Left lung (tissue), 4 donors: ENCODE measurements at regions not wholly inside any gene's neighbourhood (a gene's known extent, or its start where the extent isn't known, plus 50 kb on each side); places are given as distances from the start of the nearest gene placed in this dataset.

Source experiments
- ATAC-seq: fragments of 200-7000 bp; cut with Tn5 transposase; one replicate; pipeline ENCODE4 v1.9.1; 2020; ENCODE audit warnings: moderate library complexity
- DNase-seq, 4 donors: peaks; one replicate each; pipeline ENCODE4 v3.0.0-alpha.2; 2013 to 2020
- H3K27ac ChIP-seq, 2 donors: fragments of 200-600 bp; sonication (generic) in 1 of 2; one replicate each; pipeline versions ENCODE4 v1.5.0 to v1.8.0; 2020 to 2021
- H3K27me3 ChIP-seq, 2 donors: fragments of 200-600 bp; sonication (generic) in 1 of 2; one replicate each; pipeline versions ENCODE4 v1.5.0 to v1.8.0; 2020 to 2021
- H3K36me3 ChIP-seq, 2 donors: fragments of 200-600 bp; sonication (generic) in 1 of 2; one replicate each; pipeline versions ENCODE4 v1.5.0 to v1.8.0; 2020 to 2021
- H3K4me1 ChIP-seq, 2 donors: fragments of 200-600 bp; one replicate each; pipeline ENCODE4 v1.8.0; 2021
- H3K4me3 ChIP-seq, 2 donors: fragments of 200-600 bp; sonication (generic) in 1 of 2; one replicate each; pipeline versions ENCODE4 v1.5.0 to v1.8.0; 2020 to 2021; ENCODE audit warnings: mild to moderate bottlenecking in 1 of 2
- H3K9me3 ChIP-seq, 2 donors: fragments of 200-600 bp; sonication (generic) in 1 of 2; one replicate each; pipeline versions ENCODE4 v1.5.0 to v1.8.0; 2020 to 2021
- CTCF ChIP-seq, 2 donors: fragments of 200-600 bp; sonication (generic) in 1 of 2; IDR thresholded peaks; one replicate each; pipeline versions ENCODE4 v1.5.0 to v1.8.0; 2021; ENCODE audit warnings: antibody characterized with exemption in 2 of 2
- intact Hi-C, 2 donors: fragments of 100-400 bp; cut with DNase I; formaldehyde crosslinking; loops; one replicate each; pipeline versions ENCODE4 v1.11.2 to v1.14.2; 2022
- donor health status: DM: no; HTN: yes; CAD: no.
- donor health status: DM: no; HTN: no; CAD: no.

GRCh38 chr18:66211749-66212148, 392.1 kb downstream of the CDH19 start:
- no peak for TF ChIP-seq CTCF (IDR thresholded peaks at IDR 0.05)
- Histone ChIP-seq H3K27ac (no peak overlapping the region), H3K4me3 (no peak overlapping the region), H3K36me3 (no peaks in the 10 kb centered on the region), H3K4me1 (no peaks in the 10 kb centered on the region), H3K9me3 (no peaks in the 10 kb centered on the region), H3K27me3 (no peaks in the 10 kb centered on the region)
- ATAC-seq (no peak), DNase-seq (no peak)
- intact Hi-C loops: no loop called here

GRCh38 chr18:66210875-66211274, 393.0 kb downstream of the CDH19 start:
- intact Hi-C loops: no loop called here
- Histone ChIP-seq H3K4me3 (no peak overlapping the region), H3K27me3 (no peaks in the 10 kb centered on the region), H3K9me3 (no peaks in the 10 kb centered on the region), H3K36me3 (no peaks in the 10 kb centered on the region), H3K27ac (no peak overlapping the region), H3K4me1 (no peaks in the 10 kb centered on the region)
- TF ChIP-seq CTCF (IDR thresholded peaks at IDR 0.05): no peak
- no peak for ATAC-seq
- no peak for DNase-seq

GRCh38 chr18:66209656-66210055, 394.2 kb downstream of the CDH19 start:
- no peak for ATAC-seq
- no peak for TF ChIP-seq CTCF (IDR thresholded peaks at IDR 0.05)
- Histone ChIP-seq H3K27me3 (no peaks in the 10 kb centered on the region), H3K9me3 (no peaks in the 10 kb centered on the region), H3K4me3 (no peak overlapping the region), H3K36me3 (no peaks in the 10 kb centered on the region), H3K27ac (no peak overlapping the region), H3K4me1 (no peaks in the 10 kb centered on the region)
- intact Hi-C loops: no loop called here
- no peak for DNase-seq

GRCh38 chr18:66196805-66197204, 407.1 kb downstream of the CDH19 start:
- H3K27me3 ChIP-seq: no peaks in the 10 kb centered on the region
- intact Hi-C loops: no loop called here
- ATAC-seq (no peak), DNase-seq (no peak)
- no peak overlapping the region for H3K27ac ChIP-seq
- H3K4me3 ChIP-seq: no peak overlapping the region
- TF ChIP-seq CTCF (IDR thresholded peaks at IDR 0.05): no peak
- no peaks in the 10 kb centered on the region for H3K9me3 ChIP-seq
- H3K4me1 ChIP-seq: no peaks in the 10 kb centered on the region
- H3K36me3 ChIP-seq: no peaks in the 10 kb centered on the region

GRCh38 chr18:66193938-66194337, 410.0 kb downstream of the CDH19 start:
- no peak overlapping the region for H3K4me3 ChIP-seq
- ATAC-seq: no peak

More at GRCh38 chr18:66193938-66194337, 410.0 kb downstream of the CDH19 start:
- H3K4me1 ChIP-seq: no peaks in the 10 kb centered on the region
- intact Hi-C loops: no loop called here
- TF ChIP-seq CTCF (IDR thresholded peaks at IDR 0.05): no peak
- no peaks in the 10 kb centered on the region for H3K9me3 ChIP-seq
- H3K27ac ChIP-seq: no peak overlapping the region
- no peak for DNase-seq
- no peaks in the 10 kb centered on the region for H3K27me3 ChIP-seq
- H3K36me3 ChIP-seq: no peaks in the 10 kb centered on the region
